CD14-positive monocyte (primary cell): ENCODE measurements at regions not wholly inside any gene's neighbourhood (a gene's known extent, or its start where the extent isn't known, plus 50 kb on each side); places are given as distances from the start of the nearest gene placed in this dataset.

Source experiments
- DNase-seq, 3 donors: peaks; one replicate each; pipeline ENCODE4 v3.0.0-alpha.2; 2011 to 2022
- H2AFZ ChIP-seq: 2 replicates; pipeline ENCODE4 v1.6.0; 2012; ENCODE audit warnings: mild to moderate bottlenecking, low read depth, low read length, inconsistent platforms; ENCODE audit not compliant: insufficient read depth, poor library complexity, severe bottlenecking
- H3K27ac ChIP-seq, 2 donors: 1 replicate in 1 of 2; 2 replicates in 1 of 2; pipeline ENCODE4 v1.5.1; 2012 to 2013; ENCODE audit warnings: low read length in 2 of 2, control low read depth in 1 of 2, inconsistent platforms in 1 of 2, low read depth in 1 of 2, mild to moderate bottlenecking in 1 of 2
- H3K27me3 ChIP-seq, 2 donors: one replicate each; pipeline versions ENCODE4 v1.6.0 to v1.6.1; 2011 to 2013; ENCODE audit warnings: low read length in 2 of 2; ENCODE audit not compliant: control insufficient read depth in 2 of 2, insufficient read depth in 2 of 2
- H3K36me3 ChIP-seq, 2 donors: replicated peaks in 1 of 2; 1 replicate in 1 of 2; 2 replicates in 1 of 2; pipeline versions ENCODE4 v1.5.1 to v1.6.1; 2012 to 2013; ENCODE audit warnings: low read length in 2 of 2, control low read depth in 1 of 2, inconsistent platforms in 1 of 2, mild to moderate bottlenecking in 1 of 2; ENCODE audit not compliant: insufficient read depth in 2 of 2, control insufficient read depth in 1 of 2
- H3K4me1 ChIP-seq, 2 donors: 1 replicate in 1 of 2; 2 replicates in 1 of 2; pipeline versions ENCODE4 v1.5.1 to v1.6.1; 2012 to 2013; ENCODE audit warnings: low read length in 2 of 2, control low read depth in 1 of 2, inconsistent platforms in 1 of 2, mild to moderate bottlenecking in 1 of 2, moderate library complexity in 1 of 2; ENCODE audit not compliant: insufficient read depth in 2 of 2, control insufficient read depth in 1 of 2
- H3K4me2 ChIP-seq: replicated peaks from 2 replicates; pipeline ENCODE3; 2012; ENCODE audit warnings: low read length, moderate library complexity, mild to moderate bottlenecking; ENCODE audit not compliant: poor library complexity, severe bottlenecking; ENCODE audit errors: extremely low read depth
- H3K4me3 ChIP-seq, 3 experiments: fragments of 200-600 bp in 1 of 3; sonication (generic) in 1 of 3; replicated peaks in 1 of 3; 1 replicate in 2 of 3; 2 replicates in 1 of 3; pipeline ENCODE4 v1.5.1; 2011 to 2013; ENCODE audit warnings: low read length in 3 of 3, mild to moderate bottlenecking in 3 of 3, control low read depth in 2 of 3, low read depth in 2 of 3, inconsistent platforms in 1 of 3, moderate library complexity in 1 of 3
- H3K79me2 ChIP-seq: 2 replicates; pipeline ENCODE4 v1.6.0; 2012; ENCODE audit warnings: mild to moderate bottlenecking, control low read depth, inconsistent platforms, low read length, moderate library complexity; ENCODE audit not compliant: insufficient read depth
- H3K9ac ChIP-seq: 2 replicates; pipeline ENCODE4 v1.6.0; 2017; ENCODE audit warnings: low read length, mild to moderate bottlenecking; ENCODE audit not compliant: insufficient read depth, poor library complexity, severe bottlenecking
- H3K9me3 ChIP-seq, 2 donors: replicated peaks in 1 of 2; 1 replicate in 1 of 2; 2 replicates in 1 of 2; pipeline versions ENCODE4 v1.5.1 to v1.6.1; 2012 to 2013; ENCODE audit warnings: low read length in 2 of 2, control low read depth in 1 of 2; ENCODE audit not compliant: control insufficient read depth in 1 of 2, insufficient read depth in 1 of 2
- H4K20me1 ChIP-seq: 2 replicates; pipeline ENCODE4 v1.6.0; 2012; ENCODE audit warnings: mild to moderate bottlenecking, low read length, control low read depth, moderate library complexity; ENCODE audit not compliant: insufficient read depth
- H3K27ac Mint-ChIP-seq, 7 donors: one replicate each; pipeline ENCODE4 v1.8.0; 2020; ENCODE audit warnings: mild to moderate bottlenecking in 7 of 7, mixed read lengths in 7 of 7, moderate library complexity in 6 of 7, inconsistent platforms in 2 of 7
- H3K27me3 Mint-ChIP-seq, 3 donors: one replicate each; pipeline ENCODE4 v1.8.0; 2021 to 2022; ENCODE audit warnings: low read depth in 3 of 3, mild to moderate bottlenecking in 3 of 3, mixed read lengths in 3 of 3, moderate library complexity in 3 of 3, inconsistent platforms in 1 of 3
- H3K36me3 Mint-ChIP-seq, 2 donors: one replicate each; pipeline ENCODE4 v1.8.0; 2020; ENCODE audit warnings: mixed read lengths in 2 of 2, inconsistent platforms in 1 of 2, mild to moderate bottlenecking in 1 of 2
- H3K4me1 Mint-ChIP-seq: one replicate; pipeline ENCODE4 v1.8.0; 2020; ENCODE audit warnings: mild to moderate bottlenecking, mixed read lengths
- H3K4me3 Mint-ChIP-seq, 2 donors: one replicate each; pipeline ENCODE4 v1.8.0; 2020; ENCODE audit warnings: mild to moderate bottlenecking in 2 of 2, mixed read lengths in 2 of 2, moderate library complexity in 1 of 2
- H3K9me3 Mint-ChIP-seq, 7 donors: one replicate each; pipeline ENCODE4 v1.8.0; 2020 to 2022; ENCODE audit warnings: mixed read lengths in 7 of 7, mild to moderate bottlenecking in 6 of 7, moderate library complexity in 6 of 7, inconsistent platforms in 2 of 7
- CTCF ChIP-seq: fragments of 200-600 bp; IDR thresholded peaks from one replicate; pipeline ENCODE4 v1.8.0; 2022; ENCODE audit warnings: antibody characterized with exemption, mild to moderate bottlenecking
- WGBS: methylation state at CpG from one replicate; pipeline ENCODE4 v1.1.5; 2013; ENCODE audit warnings: missing lambda C conversion rate; ENCODE audit not compliant: insufficient coverage; 5-methylcytosine and 5-hydroxymethylcytosine counted together
- intact Hi-C, 2 donors: fragments of 100-400 bp; cut with micrococcal nuclease; formaldehyde crosslinking; loops; one replicate each; pipeline versions ENCODE4 v1.15.0 to v1.15.1; 2023

- no peaks in the 10 kb centered on the region for H3K9me3 ChIP-seq
- H3K36me3 ChIP-seq, result no peaks in the 10 kb centered on the region
- H3K4me3 Mint-ChIP-seq, result no peak overlapping the region
- no peaks in the 10 kb centered on the region for H3K4me1 ChIP-seq
- no peak overlapping the region for H3K27ac ChIP-seq
- no peaks in the 10 kb centered on the region for H3K27me3 Mint-ChIP-seq
- H3K79me2 ChIP-seq, result no peaks in the 10 kb centered on the region
- H3K4me3 ChIP-seq, result no peak overlapping the region
- H3K36me3 Mint-ChIP-seq, result no peaks in the 10 kb centered on the region
- H2AFZ ChIP-seq, result no peak overlapping the region
- no peak for DNase-seq
- intact Hi-C loops, result no loop called here
- no peak overlapping the region for H3K27ac Mint-ChIP-seq
- H4K20me1 ChIP-seq, result no peaks in the 10 kb centered on the region
- H3K9me3 Mint-ChIP-seq, result peaks cover 0 to 2% (median 0%) of the 10 kb centered on the region in 7 donors
- H3K4me1 Mint-ChIP-seq, result no peaks in the 10 kb centered on the region
- no peak overlapping the region for H3K9ac ChIP-seq
- TF ChIP-seq CTCF, result no peak
- H3K4me2 ChIP-seq, result no peak overlapping the region
- no peaks in the 10 kb centered on the region for H3K27me3 ChIP-seq
Observed at GRCh38 chr3:80521081-80521480, 753.3 kb upstream of the ROBO1 start.

- H3K27me3 ChIP-seq, result no peaks in the 10 kb centered on the region
- no peaks in the 10 kb centered on the region for H3K79me2 ChIP-seq
- no peak overlapping the region for H3K4me2 ChIP-seq
- Mint-ChIP-seq H3K36me3 (no peaks in the 10 kb centered on the region), H3K9me3 (peaks cover 0 to 2% (median 0%) of the 10 kb centered on the region in 7 donors), H3K27me3 (no peaks in the 10 kb centered on the region), H3K27ac (no peak overlapping the region), H3K4me1 (no peaks in the 10 kb centered on the region), H3K4me3 (no peak overlapping the region)
- H3K4me3 ChIP-seq, result no peak overlapping the region
- H3K27ac ChIP-seq, result no peak overlapping the region
- no peaks in the 10 kb centered on the region for H3K36me3 ChIP-seq
- H2AFZ ChIP-seq, result no peak overlapping the region
- no peaks in the 10 kb centered on the region for H3K9me3 ChIP-seq
- no CpG with 5 or more reads among the region's 5 CpGs for WGBS
- H3K9ac ChIP-seq, result no peak overlapping the region
- H3K4me1 ChIP-seq, result no peaks in the 10 kb centered on the region
- no peaks in the 10 kb centered on the region for H4K20me1 ChIP-seq
- no peak for DNase-seq
- intact Hi-C loops, result no loop called here
- no peak for TF ChIP-seq CTCF
Observed at GRCh38 chr3:80519436-80519835, 751.6 kb upstream of the ROBO1 start.
